NOMO-1 (cell line): ENCODE measurements at regions not wholly inside any gene's neighbourhood (a gene's known extent, or its start where the extent isn't known, plus 50 kb on each side); places are given as distances from the start of the nearest gene placed in this dataset.
"Not testable (repeated sequence)": the region's sequence is repeated elsewhere in the genome, so short reads cannot be mapped to it uniquely, and the experiment has no call there.

ENCODE experiments used
- DNase-seq, 2 experiments: peaks; one replicate each; lab custom pipeline; 2025; ENCODE audit not compliant: unreplicated experiment in 2 of 2; lab: John Stamatoyannopoulos, UW

- DNase-seq, result no peak
Measured at GRCh38 chr3:181549266-181549665, 162.5 kb upstream of the SOX2 start.

GRCh38 chr3:181541414-181541813 lies 170.3 kb upstream of the SOX2 start:
- DNase-seq, result no peak

- no peak for DNase-seq
Measured at GRCh38 chr3:181534781-181535221, 176.9 kb upstream of the SOX2 start.

GRCh38 chr3:181533811-181534210 lies 177.9 kb upstream of the SOX2 start:
- DNase-seq, result no peak

- no peak for DNase-seq
Measured at GRCh38 chr3:181530584-181530983, 181.1 kb upstream of the SOX2 start.

GRCh38 chr3:181521831-181522230 lies 189.9 kb upstream of the SOX2 start:
- DNase-seq, result no peak

- DNase-seq, result no peak
Measured at GRCh38 chr3:181518222-181518621, 193.5 kb upstream of the SOX2 start.

GRCh38 chr3:181512787-181513186 lies 198.9 kb upstream of the SOX2 start:
- no peak for DNase-seq

GRCh38 chr3:181510500-181510899 lies 201.2 kb upstream of the SOX2 start:
- DNase-seq, result no peak

GRCh38 chr3:181497358-181497757 lies 214.4 kb upstream of the SOX2 start:
- DNase-seq, result no peak

- no peak for DNase-seq
Measured at GRCh38 chr3:181493423-181493822, 218.3 kb upstream of the SOX2 start.

GRCh38 chr3:181488536-181488935 lies 223.2 kb upstream of the SOX2 start:
- DNase-seq, result no peak

GRCh38 chr3:181487236-181487978 lies 224.3 kb upstream of the SOX2 start:
- DNase-seq, result no peak

- no peak for DNase-seq
Measured at GRCh38 chr3:181486141-181486885, 225.4 kb upstream of the SOX2 start.

GRCh38 chr3:181484026-181484425 lies 227.7 kb upstream of the SOX2 start:
- DNase-seq, result no peak

GRCh38 chr3:181475146-181475545 lies 236.6 kb upstream of the SOX2 start:
- DNase-seq, result not testable (repeated sequence)

GRCh38 chr3:181470349-181470748 lies 241.4 kb upstream of the SOX2 start:
- no peak for DNase-seq

GRCh38 chr3:181464033-181464694 lies 247.6 kb upstream of the SOX2 start:
- no peak for DNase-seq

GRCh38 chr3:181461381-181461780 lies 250.3 kb upstream of the SOX2 start:
- no peak for DNase-seq

GRCh38 chr3:181459516-181459915 lies 252.2 kb upstream of the SOX2 start:
- DNase-seq, result no peak

GRCh38 chr3:181458857-181459256 lies 252.9 kb upstream of the SOX2 start:
- DNase-seq, result no peak

- DNase-seq, result no peak
Measured at GRCh38 chr3:181457756-181458155, 254.0 kb upstream of the SOX2 start.
